Effector memory CD4-positive, alpha-beta T cell (primary cell): ENCODE measurements at regions not wholly inside any gene's neighbourhood (a gene's known extent, or its start where the extent isn't known, plus 50 kb on each side); places are given as distances from the start of the nearest gene placed in this dataset.

Experiments used
- DNase-seq, 3 donors: peaks; one replicate each; pipeline ENCODE4 v3.0.0-alpha.2; 2020
- H3K27ac ChIP-seq: 2 replicates; pipeline ENCODE4 v1.7.0; 2013; ENCODE audit warnings: mild to moderate bottlenecking, low read length, moderate library complexity; ENCODE audit not compliant: insufficient read depth, poor library complexity, severe bottlenecking
- H3K27me3 ChIP-seq: replicated peaks from 2 replicates; pipeline ENCODE4 v1.7.0; 2013; ENCODE audit warnings: mild to moderate bottlenecking, low read length; ENCODE audit not compliant: insufficient read depth, control insufficient read depth, poor library complexity, severe bottlenecking
- H3K36me3 ChIP-seq: 2 replicates; pipeline ENCODE4 v1.7.0; 2013; ENCODE audit warnings: mild to moderate bottlenecking, low read length, moderate library complexity; ENCODE audit not compliant: control insufficient read depth, insufficient read depth
- H3K4me1 ChIP-seq: 2 replicates; pipeline ENCODE4 v1.7.0; 2013; ENCODE audit warnings: low read length, mild to moderate bottlenecking; ENCODE audit not compliant: control insufficient read depth, insufficient read depth, poor library complexity, severe bottlenecking
- H3K4me3 ChIP-seq: 2 replicates; pipeline ENCODE4 v1.7.0; 2013; ENCODE audit warnings: low read length, low read depth, mild to moderate bottlenecking; ENCODE audit not compliant: insufficient read depth, poor library complexity, severe bottlenecking
- H3K9me3 ChIP-seq: 2 replicates; pipeline ENCODE4 v1.7.0; 2013; ENCODE audit warnings: mild to moderate bottlenecking, low read length, moderate library complexity; ENCODE audit not compliant: control insufficient read depth

- Histone ChIP-seq H3K27ac (no peak overlapping the region), H3K9me3 (no peaks in the 10 kb centered on the region), H3K36me3 (no peaks in the 10 kb centered on the region), H3K27me3 (no peaks in the 10 kb centered on the region), H3K4me3 (no peak overlapping the region), H3K4me1 (no peaks in the 10 kb centered on the region)
- no peak for DNase-seq
These were observed 687.1 kb downstream of the IGSF11 start for GRCh38 chr3:118347396-118348168.

GRCh38 chr3:118348169-118348557, 686.5 kb downstream of the IGSF11 start:
- H3K27ac ChIP-seq, result no peak overlapping the region
- H3K27me3 ChIP-seq, result no peaks in the 10 kb centered on the region
- no peak overlapping the region for H3K4me3 ChIP-seq
- H3K36me3 ChIP-seq, result no peaks in the 10 kb centered on the region
- no peak for DNase-seq
- H3K9me3 ChIP-seq, result no peaks in the 10 kb centered on the region
- H3K4me1 ChIP-seq, result no peaks in the 10 kb centered on the region

- Histone ChIP-seq H3K4me1 (no peaks in the 10 kb centered on the region), H3K4me3 (no peak overlapping the region), H3K9me3 (peaks cover 10% of the 10 kb centered on the region), H3K27me3 (no peaks in the 10 kb centered on the region), H3K27ac (no peak overlapping the region), H3K36me3 (no peaks in the 10 kb centered on the region)
- DNase-seq, result no peak
These were observed 680.1 kb downstream of the IGSF11 start for GRCh38 chr3:118354556-118354955.

DNA sequence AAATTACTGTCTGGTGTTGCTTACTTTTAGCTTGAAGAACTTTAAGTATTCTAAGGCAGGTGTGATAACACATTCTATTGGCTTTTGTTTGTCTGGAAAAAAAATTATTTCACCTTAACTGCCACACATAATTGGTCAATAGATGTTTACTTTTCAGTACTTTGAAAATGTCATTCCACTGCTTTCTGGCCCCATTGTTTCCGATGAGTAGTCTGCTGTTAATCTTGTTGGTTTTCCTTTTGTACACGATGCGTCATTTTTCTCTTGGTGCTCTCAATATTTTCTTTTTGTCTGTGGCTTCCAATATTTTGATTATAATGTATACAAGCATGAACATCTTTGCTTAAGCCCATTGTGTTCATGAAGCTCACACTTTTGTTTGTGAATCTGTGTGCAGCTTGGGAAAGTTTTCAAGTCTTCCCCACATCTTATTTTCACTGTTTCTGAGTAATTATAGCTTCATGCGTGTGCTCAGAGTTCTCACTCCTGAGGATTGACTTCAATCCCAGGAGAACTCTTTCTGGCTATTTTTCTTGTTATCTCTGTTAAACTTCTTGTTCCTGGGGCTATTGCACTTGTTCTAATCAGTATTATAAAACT, 664.7 kb downstream of the IGSF11 start:
- H3K9me3 ChIP-seq, result no peaks in the 10 kb centered on the region
- no peak overlapping the region for H3K4me3 ChIP-seq
- no peaks in the 10 kb centered on the region for H3K27me3 ChIP-seq
- no peaks in the 10 kb centered on the region for H3K36me3 ChIP-seq
- H3K4me1 ChIP-seq, result no peaks in the 10 kb centered on the region
- no peak overlapping the region for H3K27ac ChIP-seq
- no peak for DNase-seq

GRCh38 chr3:118380576-118380975, 654.1 kb downstream of the IGSF11 start:
- no peak for DNase-seq
- Histone ChIP-seq H3K4me3 (no peak overlapping the region), H3K27me3 (no peaks in the 10 kb centered on the region), H3K36me3 (no peaks in the 10 kb centered on the region), H3K4me1 (no peaks in the 10 kb centered on the region), H3K27ac (no peak overlapping the region), H3K9me3 (no peaks in the 10 kb centered on the region)

DNA sequence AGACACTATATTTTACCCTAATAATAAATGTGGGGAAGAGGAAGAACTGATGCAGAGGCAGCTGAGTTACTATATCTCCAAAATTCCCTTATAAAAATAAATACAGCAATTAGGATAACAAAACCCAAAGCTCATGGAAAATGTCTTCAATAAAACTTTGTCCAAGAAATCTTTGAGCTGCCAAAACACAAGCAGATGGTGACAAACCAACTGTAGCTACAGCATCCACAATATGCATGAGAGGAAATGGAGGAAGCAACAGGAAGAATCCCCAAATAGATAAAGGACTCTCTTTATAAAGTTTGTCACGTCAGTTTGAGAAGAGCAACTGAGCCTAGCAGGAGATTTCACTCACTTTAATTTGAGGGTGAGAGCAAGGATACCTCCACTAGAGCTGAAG, 638.2 kb downstream of the IGSF11 start:
- no peak overlapping the region for H3K4me3 ChIP-seq
- no peaks in the 10 kb centered on the region for H3K36me3 ChIP-seq
- H3K27me3 ChIP-seq, result no peaks in the 10 kb centered on the region
- no peaks in the 10 kb centered on the region for H3K4me1 ChIP-seq
- DNase-seq, result no peak
- no peak overlapping the region for H3K27ac ChIP-seq
- H3K9me3 ChIP-seq, result no peaks in the 10 kb centered on the region

DNA sequence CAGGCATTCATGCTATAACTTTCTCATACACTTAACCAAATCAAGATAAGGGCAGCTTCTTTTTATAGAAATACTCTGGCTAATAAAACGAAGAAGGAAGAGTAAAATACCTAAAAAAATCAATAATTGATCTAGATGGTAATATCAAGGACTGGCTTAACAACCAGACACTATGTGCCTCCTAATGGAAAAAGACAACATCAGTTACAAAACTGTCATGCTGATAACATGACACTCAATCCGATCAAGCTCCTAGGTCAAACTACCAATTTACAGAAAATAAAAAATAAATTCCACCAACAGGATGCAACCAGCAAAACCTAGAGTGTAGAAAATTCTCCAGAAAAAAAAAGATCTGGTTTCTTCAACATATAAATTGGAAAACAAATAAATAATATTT, 634.6 kb downstream of the IGSF11 start:
- H3K9me3 ChIP-seq, result no peaks in the 10 kb centered on the region
- no peaks in the 10 kb centered on the region for H3K36me3 ChIP-seq
- no peaks in the 10 kb centered on the region for H3K4me1 ChIP-seq
- DNase-seq, result no peak
- no peak overlapping the region for H3K27ac ChIP-seq
- no peak overlapping the region for H3K4me3 ChIP-seq
- no peaks in the 10 kb centered on the region for H3K27me3 ChIP-seq

GRCh38 chr3:118400886-118401285, 633.8 kb downstream of the IGSF11 start:
- no peaks in the 10 kb centered on the region for H3K9me3 ChIP-seq
- no peak overlapping the region for H3K4me3 ChIP-seq
- no peaks in the 10 kb centered on the region for H3K36me3 ChIP-seq
- no peak overlapping the region for H3K27ac ChIP-seq
- H3K27me3 ChIP-seq, result no peaks in the 10 kb centered on the region
- H3K4me1 ChIP-seq, result no peaks in the 10 kb centered on the region
- no peak for DNase-seq

DNA sequence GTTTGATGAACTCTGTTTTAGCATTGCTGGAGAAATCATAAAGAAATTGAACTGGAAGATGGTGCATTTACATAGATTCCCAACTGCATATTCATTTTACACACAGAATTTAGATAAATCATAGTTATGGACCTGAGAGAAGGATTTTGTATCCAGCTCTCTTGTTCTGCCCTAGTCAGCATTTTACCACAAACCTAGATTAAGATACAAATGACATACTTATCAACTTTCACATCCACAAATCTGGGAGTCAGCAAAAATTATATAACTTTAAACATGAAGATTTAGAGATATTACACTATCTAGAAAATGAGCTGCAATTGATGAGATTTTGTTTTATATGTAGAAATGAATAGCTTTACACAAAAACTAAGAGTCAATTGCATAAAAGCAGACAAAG, 632.8 kb downstream of the IGSF11 start:
- Histone ChIP-seq H3K4me3 (no peak overlapping the region), H3K36me3 (no peaks in the 10 kb centered on the region), H3K27ac (no peak overlapping the region), H3K4me1 (no peaks in the 10 kb centered on the region), H3K27me3 (no peaks in the 10 kb centered on the region), H3K9me3 (no peaks in the 10 kb centered on the region)
- DNase-seq, result no peak

DNA sequence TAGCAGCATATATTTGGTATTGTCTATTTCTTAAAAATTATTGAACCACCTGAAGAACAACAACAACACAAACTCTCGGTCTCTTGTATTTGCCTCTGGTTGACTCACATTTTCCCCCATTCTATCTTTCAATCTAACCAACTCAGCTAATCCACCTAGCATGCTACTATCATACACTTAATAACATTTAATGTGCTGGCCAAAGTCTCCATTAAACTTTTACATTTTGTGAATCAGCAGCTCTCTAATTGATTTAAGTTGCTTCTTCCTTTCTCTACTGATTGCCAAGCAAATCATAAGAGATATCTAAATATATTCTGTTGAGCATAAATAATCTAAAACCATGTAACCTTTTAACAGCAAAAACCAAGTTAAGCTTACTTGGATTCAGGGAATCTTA, 631.7 kb downstream of the IGSF11 start:
- Histone ChIP-seq H3K4me3 (no peak overlapping the region), H3K27ac (no peak overlapping the region), H3K36me3 (no peaks in the 10 kb centered on the region), H3K9me3 (no peaks in the 10 kb centered on the region), H3K27me3 (no peaks in the 10 kb centered on the region), H3K4me1 (no peaks in the 10 kb centered on the region)
- no peak for DNase-seq
